B cell (primary cell): ENCODE measurements at regions not wholly inside any gene's neighbourhood (a gene's known extent, or its start where the extent isn't known, plus 50 kb on each side); places are given as distances from the start of the nearest gene placed in this dataset.
"Not testable (repeated sequence)": the region's sequence is repeated elsewhere in the genome, so short reads cannot be mapped to it uniquely, and the experiment has no call there.

ENCODE experiments used
- ATAC-seq: fragments of 200-7000 bp; cut with Tn5 transposase; one replicate; pipeline ENCODE4 v1.10.0; 2021; ENCODE audit warnings: low read depth, mild to moderate bottlenecking, moderate number of reproducible peaks, moderate library complexity
- CTCF ChIA-PET: fragments of 350-600 bp; sonication (Branson Sonifier 250); formaldehyde crosslinking; loops from one replicate; lab custom pipeline; 2021; ENCODE audit warnings: antibody characterized with exemption, inconsistent platforms; lab: Charles Lee
- POLR2A ChIA-PET: fragments of 350-600 bp; sonication (Branson Sonifier 250); formaldehyde crosslinking; loops from one replicate; lab custom pipeline; 2021; ENCODE audit warnings: antibody characterized with exemption; lab: Charles Lee
- DNase-seq: peaks from one replicate; pipeline ENCODE4 v3.0.0; 2013
- H2AFZ ChIP-seq: 2 replicates; pipeline ENCODE4 v1.6.1; 2012; ENCODE audit warnings: mild to moderate bottlenecking, low read depth, low read length; ENCODE audit not compliant: insufficient read depth, poor library complexity, severe bottlenecking
- H3K27ac ChIP-seq, 2 donors: 1 replicate in 1 of 2; 2 replicates in 1 of 2; pipeline ENCODE4 v1.5.1; 2012 to 2013; ENCODE audit warnings: low read length in 2 of 2, mild to moderate bottlenecking in 2 of 2, moderate library complexity in 1 of 2
- H3K27me3 ChIP-seq, 4 experiments: fragments of 200-600 bp in 1 of 4; sonication (generic) in 1 of 4; replicated peaks in 1 of 4; 1 replicate in 2 of 4; 2 replicates in 2 of 4; pipeline versions ENCODE4 v1.6.1 to v1.7.0; 2013 to 2016; ENCODE audit warnings: low read length in 3 of 4, mild to moderate bottlenecking in 2 of 4, mixed read lengths in 1 of 4, moderate library complexity in 1 of 4; ENCODE audit not compliant: insufficient read depth in 4 of 4, control insufficient read depth in 3 of 4; ENCODE audit errors: control extremely low read depth in 1 of 4
- H3K36me3 ChIP-seq, 2 experiments: replicated peaks in 1 of 2; 1 replicate in 1 of 2; 2 replicates in 1 of 2; pipeline versions ENCODE4 v1.6.1 to v1.7.1; 2013; ENCODE audit warnings: low read length in 1 of 2; ENCODE audit not compliant: insufficient read depth in 2 of 2, control insufficient read depth in 1 of 2; ENCODE audit errors: control extremely low read depth in 1 of 2, extremely low read depth in 1 of 2
- H3K4me1 ChIP-seq, 2 donors: fragments of 200-600 bp in 1 of 2; sonication (generic) in 1 of 2; 1 replicate in 1 of 2; 2 replicates in 1 of 2; pipeline versions ENCODE4 v1.5.1 to v1.6.1; 2013 to 2017; ENCODE audit warnings: low read length in 2 of 2; ENCODE audit not compliant: control insufficient read depth in 2 of 2, insufficient read depth in 2 of 2
- H3K4me2 ChIP-seq: replicated peaks from 2 replicates; pipeline ENCODE3; 2012; ENCODE audit warnings: mild to moderate bottlenecking, low read depth, low read length; ENCODE audit not compliant: poor library complexity, severe bottlenecking
- H3K4me3 ChIP-seq, 5 experiments: fragments of 200-600 bp in 1 of 5; sonication (generic) in 1 of 5; 1 replicate in 3 of 5; 2 replicates in 2 of 5; pipeline versions ENCODE4 v1.5.1 to v1.7.0; 2011 to 2016; ENCODE audit warnings: low read length in 4 of 5, mild to moderate bottlenecking in 4 of 5, low read depth in 2 of 5, control low read depth in 1 of 5, moderate library complexity in 1 of 5; ENCODE audit not compliant: insufficient read depth in 1 of 5; ENCODE audit errors: control extremely low read depth in 1 of 5, extremely low read depth in 1 of 5
- H3K79me2 ChIP-seq: fragments of 200-600 bp; sonication (generic); one replicate; pipeline ENCODE4 v1.6.0; 2016; ENCODE audit warnings: low read length; ENCODE audit not compliant: control insufficient read depth, insufficient read depth
- H3K9ac ChIP-seq: fragments of 200-600 bp; sonication (generic); 2 replicates; pipeline ENCODE4 v1.6.1; 2017; ENCODE audit warnings: mild to moderate bottlenecking, low read length, moderate library complexity
- H3K9me3 ChIP-seq, 3 donors: one replicate each; pipeline versions ENCODE4 v1.6.1 to v1.7.1; 2013; ENCODE audit warnings: low read length in 2 of 3; ENCODE audit not compliant: control insufficient read depth in 2 of 3, insufficient read depth in 1 of 3; ENCODE audit errors: control extremely low read depth in 1 of 3
- H4K20me1 ChIP-seq: 2 replicates; pipeline ENCODE4 v1.6.0; 2012; ENCODE audit warnings: mild to moderate bottlenecking, low read length; ENCODE audit not compliant: insufficient read depth, control insufficient read depth, poor library complexity, severe bottlenecking
- H3K27ac Mint-ChIP-seq: one replicate; pipeline ENCODE4 v1.8.0; 2021; ENCODE audit warnings: mixed read lengths
- H3K27me3 Mint-ChIP-seq: one replicate; pipeline ENCODE4 v1.8.0; 2021; ENCODE audit warnings: mixed read lengths
- H3K4me1 Mint-ChIP-seq: one replicate; pipeline ENCODE4 v1.8.0; 2021; ENCODE audit warnings: mixed read lengths
- H3K4me3 Mint-ChIP-seq: one replicate; pipeline ENCODE4 v1.8.0; 2021; ENCODE audit warnings: mixed read lengths
- H3K9me3 Mint-ChIP-seq: one replicate; pipeline ENCODE4 v1.8.0; 2022; ENCODE audit warnings: mixed read lengths; ENCODE audit not compliant: insufficient read depth
- EZH2 ChIP-seq: IDR thresholded peaks from 2 replicates; pipeline ENCODE4 v1.6.1; 2012; ENCODE audit warnings: borderline replicate concordance, low read depth, mild to moderate bottlenecking, moderate library complexity, low read length; ENCODE audit not compliant: insufficient read depth, poor library complexity, severe bottlenecking
- WGBS: methylation state at CpG from one replicate; pipeline ENCODE4 v1.1.5; 2013; ENCODE audit warnings: missing lambda C conversion rate; ENCODE audit not compliant: insufficient coverage; 5-methylcytosine and 5-hydroxymethylcytosine counted together
- intact Hi-C: fragments of 100-400 bp; cut with micrococcal nuclease; formaldehyde crosslinking; loops from one replicate; pipeline ENCODE4 v1.10.0; 2022
- TF ChIP-seq, protein P1 (sequence below): fragments of 200-600 bp; IDR thresholded peaks from one replicate; pipeline ENCODE4 v1.8.0; 2022; ENCODE audit warnings: antibody characterized with exemption, mild to moderate bottlenecking

DNA sequence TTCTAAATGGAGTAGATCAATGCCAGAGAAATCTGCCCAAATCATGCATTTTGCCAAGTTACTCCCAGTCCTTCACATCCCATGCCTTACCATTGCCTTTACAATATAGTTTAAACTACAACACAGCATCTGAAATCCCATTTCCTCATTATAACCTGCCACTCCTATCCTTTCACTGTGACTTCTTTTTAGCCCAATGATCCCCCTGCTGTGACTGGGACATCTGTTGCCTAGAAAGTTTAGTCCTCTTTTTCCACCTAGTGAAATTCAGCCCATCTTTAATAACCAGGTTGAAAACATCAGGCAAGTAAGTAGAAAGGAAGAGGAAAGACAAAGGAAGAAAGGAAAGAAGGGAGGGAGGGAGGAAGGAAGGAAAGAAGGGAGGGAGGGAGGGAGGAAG is 627.9 kb upstream of the ZNF385D start:
- Histone ChIP-seq H3K9me3 (no peaks in the 10 kb centered on the region), H3K27me3 (no peaks in the 10 kb centered on the region), H2AFZ (no peak overlapping the region), H3K4me1 (no peaks in the 10 kb centered on the region), H3K36me3 (no peaks in the 10 kb centered on the region), H3K9ac (no peak overlapping the region), H4K20me1 (no peaks in the 10 kb centered on the region), H3K4me3 (no peak overlapping the region), H3K79me2 (no peaks in the 10 kb centered on the region), H3K4me2 (no peak overlapping the region), H3K27ac (no peak overlapping the region)
- ATAC-seq (no peak), DNase-seq (no peak)
- H3K4me1 Mint-ChIP-seq = no peaks in the 10 kb centered on the region
- no peak overlapping the region for H3K27ac Mint-ChIP-seq
- intact Hi-C loops = no loop called here
- ChIA-PET CTCF (no interaction called here), POLR2A (no interaction called here)
- peaks cover 11% of the 10 kb centered on the region for H3K27me3 Mint-ChIP-seq
- no peak overlapping the region for H3K4me3 Mint-ChIP-seq
- H3K9me3 Mint-ChIP-seq = no peaks in the 10 kb centered on the region
- TF ChIP-seq EZH2 = no peak
- TF ChIP-seq, protein P1, sequence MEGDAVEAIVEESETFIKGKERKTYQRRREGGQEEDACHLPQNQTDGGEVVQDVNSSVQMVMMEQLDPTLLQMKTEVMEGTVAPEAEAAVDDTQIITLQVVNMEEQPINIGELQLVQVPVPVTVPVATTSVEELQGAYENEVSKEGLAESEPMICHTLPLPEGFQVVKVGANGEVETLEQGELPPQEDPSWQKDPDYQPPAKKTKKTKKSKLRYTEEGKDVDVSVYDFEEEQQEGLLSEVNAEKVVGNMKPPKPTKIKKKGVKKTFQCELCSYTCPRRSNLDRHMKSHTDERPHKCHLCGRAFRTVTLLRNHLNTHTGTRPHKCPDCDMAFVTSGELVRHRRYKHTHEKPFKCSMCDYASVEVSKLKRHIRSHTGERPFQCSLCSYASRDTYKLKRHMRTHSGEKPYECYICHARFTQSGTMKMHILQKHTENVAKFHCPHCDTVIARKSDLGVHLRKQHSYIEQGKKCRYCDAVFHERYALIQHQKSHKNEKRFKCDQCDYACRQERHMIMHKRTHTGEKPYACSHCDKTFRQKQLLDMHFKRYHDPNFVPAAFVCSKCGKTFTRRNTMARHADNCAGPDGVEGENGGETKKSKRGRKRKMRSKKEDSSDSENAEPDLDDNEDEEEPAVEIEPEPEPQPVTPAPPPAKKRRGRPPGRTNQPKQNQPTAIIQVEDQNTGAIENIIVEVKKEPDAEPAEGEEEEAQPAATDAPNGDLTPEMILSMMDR = no peak

- Histone ChIP-seq H3K27ac (no peak overlapping the region), H4K20me1 (no peaks in the 10 kb centered on the region), H3K36me3 (no peaks in the 10 kb centered on the region), H3K79me2 (no peaks in the 10 kb centered on the region), H3K27me3 (no peaks in the 10 kb centered on the region), H3K9me3 (no peaks in the 10 kb centered on the region), H3K4me1 (no peaks in the 10 kb centered on the region), H2AFZ (no peak overlapping the region), H3K4me3 (no peak overlapping the region), H3K4me2 (no peak overlapping the region), H3K9ac (no peak overlapping the region)
- CTCF ChIA-PET = no interaction called here
- no CpG with 5 or more reads among the region's 4 CpGs for WGBS
- no peak for TF ChIP-seq EZH2
- TF ChIP-seq, protein P1 = no peak
- no peak for ATAC-seq
- POLR2A ChIA-PET = no interaction called here
- Mint-ChIP-seq H3K4me1 (no peaks in the 10 kb centered on the region), H3K9me3 (no peaks in the 10 kb centered on the region), H3K4me3 (no peak overlapping the region), H3K27ac (no peak overlapping the region), H3K27me3 (no peaks in the 10 kb centered on the region)
- DNase-seq = no peak
- intact Hi-C loops = no loop called here
Measured at GRCh38 chr3:22380253-22380652, 629.2 kb upstream of the ZNF385D start.

GRCh38 chr3:22381564-22381963 is 630.6 kb upstream of the ZNF385D start:
- H3K9me3 Mint-ChIP-seq, H3K27me3 ChIP-seq, H3K36me3 ChIP-seq, H4K20me1 ChIP-seq, CTCF ChIA-PET, H3K9ac ChIP-seq, H3K79me2 ChIP-seq, H3K4me1 Mint-ChIP-seq, H3K9me3 ChIP-seq, H3K4me2 ChIP-seq, ATAC-seq, POLR2A ChIA-PET, H2AFZ ChIP-seq, H3K27me3 Mint-ChIP-seq, H3K27ac ChIP-seq, H3K4me3 ChIP-seq, H3K4me1 ChIP-seq, intact Hi-C loops: not testable (repeated sequence)
- Mint-ChIP-seq H3K27ac (peak overlapping the region; percentile 60), H3K4me3 (peak overlapping the region; percentile 30)
- peak; percentile 3 for DNase-seq
- WGBS = 89% methylated on average over 4 of the region's 10 CpGs
